Esophagus (tissue), 2 donors: ENCODE measurements at regions not wholly inside any gene's neighbourhood (a gene's known extent, or its start where the extent isn't known, plus 50 kb on each side); places are given as distances from the start of the nearest gene placed in this dataset.

Experiments used
- H3K27ac ChIP-seq, 2 donors: one replicate each; pipeline ENCODE4 v1.5.1; 2013; ENCODE audit warnings: low read depth in 2 of 2, mild to moderate bottlenecking in 2 of 2, inconsistent platforms in 1 of 2, low read length in 1 of 2, moderate library complexity in 1 of 2
- H3K27me3 ChIP-seq, 2 donors: one replicate each; pipeline ENCODE4 v1.6.1; 2013; ENCODE audit warnings: low read length in 2 of 2, control low read depth in 1 of 2, mild to moderate bottlenecking in 1 of 2; ENCODE audit not compliant: insufficient read depth in 2 of 2, control insufficient read depth in 1 of 2
- H3K36me3 ChIP-seq, 2 donors: one replicate each; pipeline ENCODE4 v1.6.1; 2013; ENCODE audit warnings: low read length in 1 of 2; ENCODE audit not compliant: control insufficient read depth in 2 of 2, insufficient read depth in 2 of 2
- H3K4me1 ChIP-seq, 2 donors: one replicate each; pipeline ENCODE4 v1.6.1; 2013; ENCODE audit warnings: low read length in 1 of 2; ENCODE audit not compliant: control insufficient read depth in 2 of 2, insufficient read depth in 2 of 2
- H3K4me3 ChIP-seq, 2 donors: one replicate each; pipeline ENCODE4 v1.5.1; 2013; ENCODE audit warnings: low read length in 2 of 2, mild to moderate bottlenecking in 2 of 2, low read depth in 1 of 2, moderate library complexity in 1 of 2
- H3K9me3 ChIP-seq, 2 donors: one replicate each; pipeline ENCODE4 v1.6.1; 2013; ENCODE audit warnings: mild to moderate bottlenecking in 2 of 2, low read depth in 1 of 2, low read length in 1 of 2, moderate library complexity in 1 of 2; ENCODE audit not compliant: control insufficient read depth in 2 of 2, insufficient read depth in 1 of 2
- WGBS, 2 donors: extraction: QIAGEN DNeasy Blood & Tissue Kit; methylation state at CpG; one replicate each; pipeline ENCODE4 v1.1.7; 2013; 5-methylcytosine and 5-hydroxymethylcytosine counted together
- donor health status: healthy with polysubstance abuse.
- donor health status: Bipolar disorder and iron deficiency.

GRCh38 chr4:126564283-126564854, 1068.4 kb upstream of the INTU start:
- Histone ChIP-seq H3K4me3 (no peak overlapping the region), H3K27ac (no peak overlapping the region), H3K9me3 (no peaks in the 10 kb centered on the region), H3K4me1 (no peaks in the 10 kb centered on the region), H3K27me3 (no peaks in the 10 kb centered on the region), H3K36me3 (no peaks in the 10 kb centered on the region)
- 66 to 74% methylated on average over 5 of the region's 5 CpGs for WGBS, 2 donors

GRCh38 chr4:126568652-126569570, 1063.8 kb upstream of the INTU start:
- no peaks in the 10 kb centered on the region for H3K4me1 ChIP-seq
- no peaks in the 10 kb centered on the region for H3K36me3 ChIP-seq
- no peaks in the 10 kb centered on the region for H3K9me3 ChIP-seq
- H3K27me3 ChIP-seq = no peaks in the 10 kb centered on the region
- no peak overlapping the region for H3K4me3 ChIP-seq
- no peak overlapping the region for H3K27ac ChIP-seq
- WGBS, 2 donors = 68 to 72% methylated on average over 7 of the region's 7 CpGs

GRCh38 chr4:126572264-126572663, 1060.5 kb upstream of the INTU start:
- Histone ChIP-seq H3K4me3 (no peak overlapping the region), H3K4me1 (no peaks in the 10 kb centered on the region), H3K36me3 (no peaks in the 10 kb centered on the region), H3K27me3 (no peaks in the 10 kb centered on the region), H3K27ac (no peak overlapping the region), H3K9me3 (no peaks in the 10 kb centered on the region)
- 53 to 62% methylated on average over 2 of the region's 2 CpGs for WGBS, 2 donors

GRCh38 chr4:126582737-126583136, 1050.0 kb upstream of the INTU start:
- Histone ChIP-seq H3K4me3 (no peak overlapping the region), H3K36me3 (no peaks in the 10 kb centered on the region), H3K27ac (no peak overlapping the region), H3K9me3 (no peaks in the 10 kb centered on the region), H3K4me1 (no peaks in the 10 kb centered on the region), H3K27me3 (no peaks in the 10 kb centered on the region)
- 83 to 88% methylated on average over 2 of the region's 2 CpGs for WGBS, 2 donors

GRCh38 chr4:126583509-126583908, 1049.2 kb upstream of the INTU start:
- Histone ChIP-seq H3K4me1 (no peaks in the 10 kb centered on the region), H3K36me3 (no peaks in the 10 kb centered on the region)
- WGBS, 2 donors = 75 to 78% methylated on average over 1 of the region's 1 CpG

GRCh38 chr4:126591583-126591982, 1041.2 kb upstream of the INTU start:
- Histone ChIP-seq H3K27ac (no peak overlapping the region), H3K27me3 (no peaks in the 10 kb centered on the region), H3K9me3 (no peaks in the 10 kb centered on the region), H3K4me3 (no peak overlapping the region), H3K4me1 (no peaks in the 10 kb centered on the region), H3K36me3 (no peaks in the 10 kb centered on the region)

More at GRCh38 chr4:126583509-126583908, 1049.2 kb upstream of the INTU start:
- H3K27me3 ChIP-seq = no peaks in the 10 kb centered on the region
- no peak overlapping the region for H3K4me3 ChIP-seq
- no peaks in the 10 kb centered on the region for H3K9me3 ChIP-seq
- H3K27ac ChIP-seq = no peak overlapping the region

GRCh38 chr4:126592088-126592487, 1040.7 kb upstream of the INTU start:
- H3K4me3 ChIP-seq = no peak overlapping the region
- H3K27me3 ChIP-seq = no peaks in the 10 kb centered on the region
- 62 to 67% methylated on average over 3 of the region's 3 CpGs for WGBS, 2 donors
- H3K27ac ChIP-seq = no peak overlapping the region
- H3K9me3 ChIP-seq = no peaks in the 10 kb centered on the region
- H3K36me3 ChIP-seq = no peaks in the 10 kb centered on the region
- H3K4me1 ChIP-seq = no peaks in the 10 kb centered on the region

- H3K36me3 ChIP-seq = no peaks in the 10 kb centered on the region
- no peaks in the 10 kb centered on the region for H3K27me3 ChIP-seq
- 88 to 90% methylated on average over 2 of the region's 2 CpGs for WGBS, 2 donors
- no peaks in the 10 kb centered on the region for H3K4me1 ChIP-seq
- no peak overlapping the region for H3K4me3 ChIP-seq
- H3K27ac ChIP-seq = no peak overlapping the region
- H3K9me3 ChIP-seq = no peaks in the 10 kb centered on the region
These were observed 1039.1 kb upstream of the INTU start for GRCh38 chr4:126593626-126594025.

GRCh38 chr4:126595643-126596042, 1037.1 kb upstream of the INTU start:
- 58 to 65% methylated on average over 2 of the region's 2 CpGs for WGBS, 2 donors
- Histone ChIP-seq H3K27ac (no peak overlapping the region), H3K4me3 (no peak overlapping the region), H3K4me1 (no peaks in the 10 kb centered on the region), H3K27me3 (no peaks in the 10 kb centered on the region), H3K9me3 (no peaks in the 10 kb centered on the region), H3K36me3 (no peaks in the 10 kb centered on the region)

GRCh38 chr4:126599746-126600145, 1033.0 kb upstream of the INTU start:
- Histone ChIP-seq H3K4me1 (no peaks in the 10 kb centered on the region), H3K27me3 (no peaks in the 10 kb centered on the region), H3K36me3 (no peaks in the 10 kb centered on the region), H3K27ac (no peak overlapping the region), H3K4me3 (no peak overlapping the region), H3K9me3 (no peaks in the 10 kb centered on the region)
- 73 to 75% methylated on average over 4 of the region's 4 CpGs for WGBS, 2 donors
